ENCODE measurements at regions not wholly inside any gene's neighbourhood (a gene's known extent, or its start where the extent isn't known, plus 50 kb on each side); places are given as distances from the start of the nearest gene placed in this dataset.

DNA sequence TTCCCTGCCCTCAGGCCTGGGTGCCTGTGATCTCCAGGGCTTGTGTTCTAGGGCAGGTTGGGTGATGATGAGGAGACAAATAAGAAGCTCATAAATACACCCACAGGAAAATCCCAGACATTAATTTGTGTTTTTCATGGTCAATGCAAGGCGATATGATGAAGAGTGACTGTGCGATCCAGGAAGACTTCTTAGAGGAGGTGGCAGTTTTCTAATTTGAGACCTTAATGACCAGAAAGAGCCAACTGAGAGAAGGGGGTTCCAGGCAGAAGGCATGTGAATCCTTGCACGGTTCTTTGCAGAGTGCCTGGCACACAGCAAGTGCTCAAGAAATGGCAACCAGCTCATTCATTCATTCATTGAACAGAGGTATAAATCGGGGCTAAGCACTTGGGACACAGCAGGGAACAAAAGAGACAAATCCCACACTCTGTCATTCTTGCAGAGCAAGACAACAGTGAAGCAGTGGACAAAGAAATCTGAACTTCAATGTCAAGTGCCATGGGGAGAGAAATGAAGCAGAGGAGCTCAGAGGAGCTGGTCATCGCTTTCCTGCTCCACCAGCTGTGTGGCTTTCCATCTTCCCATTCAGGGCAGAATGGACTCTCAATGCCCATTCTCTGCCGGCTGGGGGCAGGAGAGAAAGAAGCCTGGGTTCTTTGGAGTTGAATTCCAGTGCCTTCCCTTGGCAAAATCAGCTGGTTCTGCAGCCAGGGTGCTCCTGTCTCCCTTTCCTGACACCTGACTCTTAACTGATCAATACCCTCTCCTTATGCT, 128.3 kb downstream of the AACS start:
- no peak for FAIRE-seq

DNA sequence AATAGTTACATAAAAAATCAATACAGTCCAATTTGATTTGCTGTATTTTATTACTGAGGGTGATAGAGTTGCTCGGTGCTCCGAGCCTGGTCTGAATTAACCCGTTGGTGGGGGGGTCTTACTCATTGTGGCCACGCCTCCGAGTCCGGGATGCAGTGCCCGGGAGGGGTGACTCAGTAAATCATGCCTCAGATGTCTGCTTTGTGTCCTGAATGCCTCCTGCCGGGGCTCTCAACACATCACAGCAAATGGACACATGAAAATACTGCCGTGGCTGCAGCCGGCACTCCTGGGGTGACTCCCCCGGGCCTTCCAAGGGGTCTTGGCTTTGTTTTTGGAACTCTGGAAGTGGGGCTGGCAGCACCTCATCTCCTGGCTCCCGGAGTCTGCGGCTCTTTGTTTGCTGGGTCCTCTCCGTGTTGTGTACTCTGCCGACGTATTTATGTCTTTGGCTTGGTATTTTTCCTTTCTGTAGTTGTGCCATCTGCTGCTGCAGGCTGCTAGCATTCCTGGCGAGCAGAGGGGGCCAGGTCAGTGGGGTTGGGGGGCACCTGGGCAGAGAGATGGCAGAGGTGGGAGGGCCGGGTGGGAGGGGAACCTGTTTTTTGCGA, 129.0 kb downstream of the AACS start:
- FAIRE-seq = no peak

DNA sequence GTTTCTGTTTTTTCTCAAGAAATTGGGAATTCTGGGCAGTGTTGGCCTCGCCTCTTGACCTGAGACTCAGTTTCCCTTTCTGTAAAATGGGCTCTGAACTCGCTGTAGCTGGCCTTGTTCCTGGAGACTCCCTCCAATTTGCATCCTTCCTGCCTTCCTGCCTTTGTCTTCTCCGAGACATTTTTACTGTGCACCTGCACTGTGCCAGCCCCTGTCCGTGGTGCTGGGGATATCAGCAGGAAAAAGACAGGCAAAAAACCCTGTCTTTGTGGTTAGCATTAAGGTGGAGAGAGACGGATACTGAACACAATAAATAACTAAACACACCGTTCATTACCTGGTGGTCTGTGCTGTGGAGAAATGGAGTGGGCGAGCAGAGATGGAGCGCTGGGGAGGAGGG, 129.8 kb downstream of the AACS start:
- FAIRE-seq = no peak

DNA sequence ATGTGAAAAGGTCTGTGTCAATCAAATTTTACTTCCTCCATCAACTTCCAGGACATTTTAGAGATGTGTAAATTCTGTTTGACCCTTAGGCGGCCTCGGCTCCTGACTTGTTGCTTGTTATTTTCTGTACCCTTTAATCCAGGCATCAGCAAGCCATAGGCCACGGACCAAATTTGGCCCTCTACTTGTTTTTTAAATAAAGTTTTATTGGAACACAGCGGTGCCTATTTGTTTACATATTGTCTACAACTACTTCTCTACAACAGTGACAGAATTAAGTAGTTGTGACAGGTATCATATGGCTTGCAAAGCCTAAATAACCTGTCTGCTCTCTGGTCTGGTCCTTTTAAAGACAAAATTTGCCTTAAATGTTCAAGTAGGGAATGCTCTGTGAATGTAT, 132.1 kb downstream of the AACS start:
- no peak for FAIRE-seq

DNA sequence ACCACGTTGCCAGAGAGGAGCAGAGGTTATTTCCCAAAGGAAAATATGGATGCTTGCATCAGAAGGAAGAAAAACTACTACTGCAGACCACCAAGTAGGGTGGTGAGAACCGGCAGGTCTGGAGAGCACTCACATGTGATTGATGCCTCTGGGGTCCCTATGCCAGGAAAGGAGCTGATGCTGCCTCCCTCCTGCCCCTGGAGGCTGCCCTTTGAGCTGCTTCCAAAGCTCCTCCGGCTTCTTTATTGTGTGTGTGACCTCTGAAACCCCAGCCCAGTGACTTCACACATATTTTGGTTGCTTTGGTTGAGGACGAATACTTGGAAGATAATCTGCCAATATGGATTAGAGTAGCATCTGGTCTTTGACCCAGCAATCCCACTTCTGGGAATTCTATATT, 133.4 kb downstream of the AACS start:
- no peak for FAIRE-seq

DNA sequence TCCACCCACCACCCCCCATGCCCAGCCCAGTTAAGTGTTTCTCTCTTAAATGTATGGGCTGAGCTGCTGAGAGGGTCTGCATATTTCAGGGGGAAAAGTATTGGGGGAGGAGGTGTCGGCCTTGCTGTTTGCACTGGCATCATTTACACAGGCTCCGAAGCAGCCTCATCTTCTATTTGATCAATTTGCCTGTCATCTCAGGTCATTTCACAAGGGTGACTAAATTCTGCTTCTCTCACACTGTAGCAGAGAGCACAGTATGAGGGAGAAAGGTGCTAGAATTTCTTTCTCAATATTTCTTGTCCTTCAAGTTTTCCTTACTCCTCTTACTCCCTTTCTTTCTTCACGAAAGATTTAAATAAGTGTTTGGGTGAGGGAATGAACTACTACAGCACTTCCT, 135.9 kb downstream of the AACS start:
- no peak for FAIRE-seq

DNA sequence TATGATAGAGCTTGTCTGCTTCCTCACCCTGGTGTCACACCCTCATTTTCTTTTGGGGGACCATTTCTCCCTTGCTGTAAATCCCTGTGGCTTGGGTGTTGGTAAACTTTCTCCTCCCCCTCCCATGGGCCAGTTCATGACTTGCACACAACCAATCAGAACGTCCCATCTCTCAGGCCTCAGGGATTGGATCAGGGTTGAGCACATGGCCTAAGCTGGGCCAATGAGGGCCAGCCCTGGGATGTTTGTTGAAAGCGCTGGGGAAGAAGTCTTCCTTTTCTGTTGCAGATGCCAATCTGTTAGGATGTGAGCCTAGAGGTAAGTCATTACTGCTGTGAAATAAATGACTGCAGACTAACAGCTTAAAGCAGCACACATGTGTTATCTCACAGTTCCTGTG, 136.7 kb downstream of the AACS start:
- FAIRE-seq = no peak

DNA sequence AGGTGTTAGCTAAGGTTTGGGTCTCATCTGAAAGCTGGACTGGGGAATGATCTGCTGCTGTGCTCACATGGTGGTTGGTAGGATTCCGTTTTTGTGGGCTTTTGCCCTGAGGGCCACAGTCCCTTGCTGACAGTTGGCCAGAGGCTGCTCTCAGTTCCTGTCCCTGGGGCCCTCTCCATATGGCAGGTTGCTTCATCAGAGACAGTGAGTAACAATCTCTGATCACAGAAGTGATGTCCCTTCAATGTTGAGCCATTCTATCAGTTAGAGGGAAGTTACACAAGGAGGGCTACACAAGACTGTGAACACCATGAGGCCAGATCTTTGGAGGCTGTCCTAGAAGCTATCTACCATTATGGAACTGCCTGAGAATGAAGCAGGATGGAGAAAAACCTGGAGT, 137.2 kb downstream of the AACS start:
- no peak for FAIRE-seq

DNA sequence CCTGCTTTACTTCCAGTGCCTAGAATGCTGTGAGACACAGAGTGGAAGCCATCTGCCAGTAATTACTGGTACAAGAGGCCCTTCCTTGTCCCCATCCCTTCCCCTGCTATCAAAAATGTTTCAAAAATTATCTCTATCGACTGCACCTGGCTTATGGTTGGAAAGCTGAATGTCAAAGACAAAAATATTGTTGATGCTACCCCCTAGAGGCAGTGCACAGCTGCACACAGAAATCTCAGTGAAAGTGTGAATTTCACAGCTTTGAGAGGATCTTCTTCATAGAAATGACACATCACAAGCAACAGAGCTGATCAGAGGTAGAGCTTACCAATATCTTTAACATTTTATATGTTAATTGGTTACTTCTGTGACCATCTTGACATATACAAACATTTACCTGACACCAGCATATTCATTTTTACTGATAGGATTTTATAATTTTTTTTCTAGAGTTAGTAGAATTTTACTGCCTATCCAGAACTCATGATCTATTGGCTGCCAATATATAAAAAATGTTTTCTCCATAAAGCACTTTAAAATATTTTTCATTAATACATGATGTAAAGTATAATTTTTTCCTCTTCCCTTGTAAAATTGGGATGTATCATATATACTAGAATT, 138.0 kb downstream of the AACS start:
- no peak for FAIRE-seq

DNA sequence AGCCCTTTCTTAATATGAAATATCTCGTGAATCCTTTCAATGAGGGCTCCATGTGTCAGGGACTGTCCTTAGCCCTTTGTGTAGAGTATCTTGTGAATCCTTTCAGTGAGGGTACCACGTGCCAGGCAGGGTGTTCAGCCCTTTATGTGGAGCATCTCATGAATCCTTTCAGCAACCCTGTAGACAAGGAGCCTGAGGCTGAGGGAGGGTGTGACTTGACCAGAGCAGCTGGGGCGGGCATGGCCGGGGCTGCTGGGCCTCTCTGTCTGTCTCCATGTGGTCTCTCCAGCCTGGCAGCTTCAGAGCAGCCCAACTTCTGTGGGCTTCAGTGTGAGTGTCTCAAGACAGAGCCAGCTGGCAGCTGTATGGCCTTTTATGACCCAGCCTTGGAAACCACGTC, 140.2 kb downstream of the AACS start:
- no peak for FAIRE-seq

DNA sequence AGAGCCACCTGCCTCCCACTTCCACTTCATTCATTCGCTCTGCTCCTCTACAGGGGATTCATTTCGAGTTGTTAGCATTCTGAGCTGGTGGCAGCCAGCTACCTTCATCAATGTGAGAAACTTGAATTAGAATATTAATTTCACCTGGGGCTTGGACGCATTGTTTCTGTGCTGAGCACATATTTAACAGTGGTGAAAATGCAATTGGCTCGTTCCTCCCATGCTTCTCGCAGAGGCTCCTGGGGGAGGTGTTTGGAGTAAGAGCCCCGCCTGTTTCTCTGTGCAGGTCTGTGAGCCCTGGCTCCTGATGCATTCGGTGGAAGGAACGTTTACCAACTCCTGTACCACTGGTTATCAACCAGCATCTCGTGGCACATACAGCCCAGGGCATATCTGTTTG, 141.5 kb downstream of the AACS start:
- FAIRE-seq = no peak

DNA sequence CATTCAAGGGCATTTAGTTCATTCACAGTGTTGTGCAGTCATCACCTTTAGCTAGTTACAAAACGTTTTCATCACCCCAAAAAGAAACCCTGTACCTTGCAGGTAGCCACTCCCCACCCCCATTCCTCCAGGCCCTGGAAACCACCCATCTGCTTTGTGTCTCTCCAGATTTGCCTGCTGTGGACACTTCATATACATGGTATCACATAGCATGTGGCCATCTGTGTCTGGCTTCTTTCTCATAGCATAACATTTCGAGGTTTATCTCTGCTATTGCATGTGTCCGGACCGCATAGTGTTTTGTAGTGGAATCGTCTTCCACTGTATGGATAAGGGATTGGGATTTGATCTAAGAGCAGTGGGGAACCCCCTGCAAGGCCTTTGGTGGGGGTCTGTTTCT, 143.1 kb downstream of the AACS start:
- no peak for FAIRE-seq

DNA sequence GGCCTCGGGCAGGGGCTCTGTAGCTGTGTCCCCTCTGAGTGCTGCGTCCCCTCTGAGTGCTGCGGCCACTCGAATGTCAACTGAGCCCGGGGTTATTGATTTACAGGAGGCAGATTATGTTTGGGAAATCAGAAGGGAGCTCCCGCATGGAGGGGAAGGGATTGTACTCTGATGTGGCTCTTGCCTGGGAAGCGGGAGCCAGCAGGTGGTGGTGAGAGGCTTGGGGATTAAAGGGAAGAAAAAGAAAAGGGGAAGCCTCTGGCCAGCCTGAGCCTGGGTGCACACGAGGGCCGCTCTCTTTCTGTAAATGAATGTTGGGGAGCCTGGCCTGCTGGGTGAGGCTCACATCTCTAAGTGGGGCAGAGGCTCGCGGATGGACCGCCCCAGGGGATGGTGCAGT, 143.7 kb downstream of the AACS start:
- FAIRE-seq = no peak

DNA sequence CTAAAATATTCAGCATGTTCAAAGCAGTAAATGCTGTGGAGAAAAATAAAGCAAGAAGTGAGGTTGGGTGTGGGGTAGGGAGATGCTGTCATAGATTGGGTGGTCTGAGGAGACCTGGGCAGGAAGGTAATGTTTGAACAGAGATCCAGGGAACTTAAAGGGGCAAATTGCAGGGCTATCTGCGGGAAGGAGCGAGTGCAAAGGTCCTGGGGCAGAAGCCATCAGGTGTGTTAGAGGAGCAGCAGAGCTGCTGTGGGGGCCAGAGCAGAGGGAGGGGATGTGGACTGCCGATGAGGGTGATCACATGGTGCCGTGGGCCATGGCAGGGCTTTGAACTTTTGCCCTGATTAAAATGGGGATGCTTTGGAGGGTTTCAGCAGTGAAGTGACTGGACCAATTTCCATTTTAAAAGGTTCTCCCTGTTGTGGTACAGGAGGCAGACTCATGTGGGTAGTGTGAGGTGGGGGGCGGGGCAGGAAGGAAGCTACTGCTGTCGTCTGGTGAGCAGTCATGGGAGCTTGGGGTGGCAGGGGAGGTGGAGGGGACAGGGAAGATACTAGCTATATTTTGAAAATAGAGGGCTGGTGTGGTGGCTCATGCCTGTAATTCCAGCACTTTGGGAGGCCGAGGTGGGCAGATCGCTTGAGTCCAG, 145.0 kb downstream of the AACS start:
- FAIRE-seq = no peak

DNA sequence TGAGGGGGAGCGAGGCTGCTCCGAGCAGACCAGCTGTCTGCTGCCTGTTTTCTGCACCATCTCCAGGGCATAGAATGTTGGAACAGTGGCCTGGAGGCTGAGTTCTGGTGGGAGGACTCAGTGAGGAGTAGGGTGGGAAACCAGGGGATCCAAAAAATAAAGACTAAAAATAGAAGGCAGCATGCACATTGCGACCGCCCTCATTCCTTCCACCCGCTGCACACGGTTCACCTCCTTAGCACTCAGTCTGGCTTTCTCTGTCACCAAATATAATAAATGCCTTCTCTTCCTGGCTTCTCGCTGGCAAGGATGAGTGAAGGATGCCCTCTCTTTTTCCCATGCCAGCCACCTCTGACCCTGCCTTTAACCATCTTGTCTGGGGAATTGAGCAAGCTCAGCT, 146.2 kb downstream of the AACS start:
- FAIRE-seq = no peak

DNA sequence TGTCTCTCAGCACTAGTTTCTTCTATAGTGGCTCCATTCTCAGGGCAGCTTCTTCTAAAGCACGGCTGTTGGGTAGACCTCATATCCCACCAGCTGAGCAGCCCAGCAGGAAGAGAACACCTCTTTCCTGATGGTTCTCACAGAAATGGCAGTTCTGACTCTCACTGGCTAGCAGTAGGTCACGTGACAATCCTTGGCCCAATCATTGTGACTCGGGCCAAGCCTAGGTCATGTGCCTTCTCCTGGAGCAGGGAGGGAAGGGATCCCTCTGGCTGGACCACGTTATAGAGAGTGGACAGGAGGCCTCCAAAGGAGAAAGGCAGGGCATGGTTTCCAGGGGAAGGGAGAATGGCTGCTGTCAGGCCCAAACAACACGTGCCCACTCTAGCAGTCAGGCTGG, 149.1 kb downstream of the AACS start:
- no peak for FAIRE-seq

DNA sequence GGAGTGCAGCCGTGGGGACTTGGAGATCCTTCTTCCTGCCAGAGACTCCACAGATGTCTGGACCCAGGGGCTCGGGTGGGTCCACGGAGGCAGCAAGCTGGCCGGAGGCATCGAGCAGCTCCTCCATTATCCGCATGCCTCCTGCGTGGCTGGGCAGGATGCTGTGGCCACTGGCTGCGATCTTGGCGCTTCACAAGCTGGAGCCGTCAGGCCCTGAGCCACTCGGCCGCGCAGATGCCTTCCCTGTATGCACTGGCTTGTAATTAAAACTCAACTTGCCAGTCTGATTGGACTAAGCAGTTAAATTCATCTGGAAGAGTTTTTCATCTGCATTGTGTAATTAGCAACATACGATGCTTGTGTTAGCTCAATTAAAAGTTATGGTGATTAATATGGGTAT, 151.5 kb downstream of the AACS start:
- FAIRE-seq = no peak

DNA sequence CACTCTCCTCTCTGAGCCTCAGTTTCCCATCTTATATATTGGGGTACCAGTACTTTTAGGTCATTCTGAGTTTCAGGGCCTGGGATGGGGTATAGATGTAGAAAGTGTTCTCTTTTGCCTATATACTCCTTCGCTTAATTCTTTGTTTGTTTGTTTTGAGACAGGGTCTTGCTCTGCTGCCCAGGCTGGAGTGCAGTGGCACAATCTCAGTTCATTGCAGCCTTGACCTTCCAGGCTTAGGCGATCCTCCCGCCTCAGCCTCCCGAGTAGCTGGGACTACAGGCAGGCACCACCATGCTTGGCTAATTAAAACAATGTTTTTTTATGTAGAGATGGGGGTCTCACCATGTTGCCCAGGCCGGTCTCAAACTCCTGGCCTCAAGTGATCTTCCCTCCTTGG, 152.1 kb downstream of the AACS start:
- FAIRE-seq = no peak

DNA sequence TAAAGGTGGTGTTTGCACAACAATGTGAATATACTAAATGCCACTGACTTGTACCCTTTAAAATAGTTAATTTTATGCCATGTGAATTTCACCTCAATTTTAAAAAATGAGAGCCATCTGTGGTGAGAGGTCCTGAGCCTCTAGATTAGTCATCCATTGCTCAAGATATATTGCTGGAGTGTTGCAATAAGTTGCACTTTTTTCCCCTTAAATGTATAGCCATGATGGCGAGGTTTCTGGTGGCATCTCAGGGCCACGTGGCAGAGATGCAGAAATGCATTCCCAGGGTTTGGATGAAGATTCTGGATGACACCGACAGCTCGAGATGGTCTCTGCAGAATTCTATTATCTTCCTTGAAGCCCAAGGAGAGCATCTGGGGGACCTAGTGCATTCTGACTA, 153.7 kb downstream of the AACS start:
- FAIRE-seq = no peak

DNA sequence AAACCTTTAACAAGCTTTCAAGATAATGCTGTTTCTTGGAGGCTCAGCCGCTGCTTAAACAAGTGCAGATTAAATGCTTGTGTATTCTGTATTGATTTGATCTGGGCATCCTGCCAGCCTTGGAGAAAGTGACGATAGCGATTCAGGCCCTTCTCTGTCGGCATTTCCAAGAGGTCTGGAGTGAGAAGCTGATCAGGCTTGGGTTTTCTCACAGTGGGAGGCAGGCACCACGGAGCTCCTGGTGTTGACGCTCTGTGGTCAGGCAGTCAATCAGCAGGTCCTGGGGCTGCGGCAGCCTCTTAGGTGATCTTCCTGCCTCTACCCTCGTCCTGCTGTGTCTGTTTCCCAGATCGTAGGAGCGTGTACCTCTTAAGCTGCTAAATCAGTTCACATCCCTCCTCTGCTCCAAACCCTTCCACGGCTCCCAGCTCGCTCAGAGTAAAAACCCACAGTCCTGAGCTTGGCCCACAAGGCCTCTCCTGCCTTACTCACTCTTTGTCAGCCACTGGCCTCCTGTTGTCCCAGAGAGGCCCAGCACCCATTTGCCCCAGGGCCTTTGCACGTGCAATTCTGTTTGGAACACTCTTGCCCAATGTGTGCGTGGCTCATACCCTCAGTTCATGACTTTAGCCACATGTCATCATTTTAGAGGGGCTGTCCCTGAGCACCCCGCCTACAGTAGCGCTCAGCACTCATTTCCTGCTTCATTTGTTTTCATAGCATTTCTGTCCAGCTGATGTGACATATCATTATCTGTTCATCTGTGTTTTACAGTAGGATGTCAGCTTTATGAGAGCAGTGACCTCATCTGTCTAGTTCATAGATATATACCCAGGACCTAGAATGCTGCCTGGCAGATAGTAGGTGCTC, 155.4 kb downstream of the AACS start:
- no peak for FAIRE-seq

DNA sequence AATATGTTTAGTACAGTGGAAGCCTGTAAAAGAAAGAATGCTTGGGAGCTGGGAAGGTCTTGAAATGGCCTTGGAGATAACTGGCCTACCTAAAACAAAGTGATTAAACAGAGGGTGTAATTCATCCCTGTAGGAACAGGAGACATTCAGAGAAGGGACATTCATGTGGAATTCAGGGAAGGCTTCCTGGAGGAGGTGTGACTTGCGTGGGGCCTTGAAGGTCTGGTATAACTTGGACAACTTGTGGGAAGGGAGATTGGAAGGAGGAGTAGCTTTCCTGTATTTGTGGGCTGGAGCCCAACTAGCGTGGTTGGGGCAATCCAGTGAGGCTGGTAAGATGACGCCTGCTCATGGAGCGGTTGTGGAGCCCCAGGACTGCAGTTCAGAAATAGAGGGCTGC, 156.4 kb downstream of the AACS start:
- no peak for FAIRE-seq

DNA sequence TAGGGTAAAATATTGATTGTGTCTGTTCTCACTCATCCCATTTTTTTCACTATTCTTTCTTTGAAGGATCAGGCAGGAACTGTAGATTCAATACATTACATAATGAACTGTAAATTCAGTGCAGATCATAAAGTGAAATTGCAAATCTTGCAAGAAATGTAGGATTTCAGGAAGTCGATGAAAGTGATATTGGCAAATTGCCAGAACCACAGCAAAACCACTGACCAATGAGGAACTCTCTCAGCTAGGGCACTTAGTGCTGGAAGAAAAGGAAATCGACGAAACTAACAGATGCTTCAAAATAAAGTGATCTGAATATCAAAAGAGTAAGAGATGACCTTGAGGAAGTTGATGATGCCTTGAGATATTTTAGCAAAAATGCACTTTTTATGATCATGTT, 157.6 kb downstream of the AACS start:
- no peak for FAIRE-seq

DNA sequence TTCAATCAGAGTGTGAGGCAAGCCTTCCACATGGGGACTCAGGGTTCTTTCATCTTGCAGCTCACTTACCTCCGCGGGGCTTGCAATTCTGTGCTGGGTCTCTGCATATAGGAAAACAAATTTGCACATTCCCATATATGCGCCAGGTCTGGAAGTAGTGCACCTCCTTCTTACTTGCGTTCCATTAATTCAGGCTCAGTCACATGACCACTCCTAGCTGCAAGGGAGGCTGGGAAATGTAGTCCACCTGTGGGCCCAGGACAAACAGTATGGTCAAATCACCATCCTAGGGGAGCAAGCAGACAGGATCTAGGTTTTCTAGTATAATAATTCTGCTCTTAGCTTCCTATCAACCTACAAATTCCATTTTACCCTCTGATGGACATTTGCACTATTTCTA, 160.4 kb downstream of the AACS start:
- no peak for FAIRE-seq

Measured in colon (tissue), 2 donors.